WTC11 (cell line): ENCODE measurements at regions not wholly inside any gene's neighbourhood (a gene's known extent, or its start where the extent isn't known, plus 50 kb on each side); places are given as distances from the start of the nearest gene placed in this dataset.
A peak's percentile ranks its signal among the peaks of the same experiment; 100 is the strongest.

Source experiments
- CREM ChIP-seq: sonication (generic); formaldehyde crosslinking; IDR thresholded peaks from 2 replicates; pipeline ENCODE4 v1.8.1; 2022; ENCODE audit warnings: mild to moderate bottlenecking, missing genetic modification reagents, moderate library complexity
- ESRRA ChIP-seq: sonication (generic); formaldehyde crosslinking; IDR thresholded peaks from 2 replicates; pipeline ENCODE4 v1.8.1; 2022; ENCODE audit warnings: mild to moderate bottlenecking, missing genetic modification reagents, borderline replicate concordance
- IRF2 ChIP-seq: sonication (generic); formaldehyde crosslinking; IDR thresholded peaks from 2 replicates; pipeline ENCODE4 v1.8.0; 2022; ENCODE audit warnings: low read depth, missing genetic modification reagents, borderline replicate concordance
- JAZF1 ChIP-seq: fragments of 250-450 bp; sonication (Bioruptor Pico); IDR thresholded peaks from 2 replicates; pipeline ENCODE4 v1.9.0; 2021; ENCODE audit warnings: moderate library complexity, mild to moderate bottlenecking, inconsistent platforms
- NFYB ChIP-seq: sonication (generic); formaldehyde crosslinking; conservative IDR thresholded peaks from 2 replicates; pipeline ENCODE4 v1.8.0; 2022; ENCODE audit warnings: low read depth, missing genetic modification reagents
- NR2C2 ChIP-seq: sonication (generic); formaldehyde crosslinking; IDR thresholded peaks from 2 replicates; pipeline ENCODE4 v1.8.0; 2022; ENCODE audit warnings: mild to moderate bottlenecking, missing genetic modification reagents
- NR3C1 ChIP-seq: sonication (generic); formaldehyde crosslinking; conservative IDR thresholded peaks from 2 replicates; pipeline ENCODE4 v1.8.1; 2023; ENCODE audit warnings: low read depth, mild to moderate bottlenecking, missing genetic modification reagents
- OVOL2 ChIP-seq: fragments of 250-450 bp; sonication (Bioruptor Pico); IDR thresholded peaks from 2 replicates; pipeline ENCODE4 v1.9.0; 2021; ENCODE audit warnings: mild to moderate bottlenecking, borderline replicate concordance
- SP1 ChIP-seq: sonication (generic); formaldehyde crosslinking; conservative IDR thresholded peaks from 2 replicates; pipeline ENCODE4 v1.8.1; 2022; ENCODE audit warnings: missing genetic modification reagents
- ZNF416 ChIP-seq: fragments of 250-450 bp; sonication (Bioruptor Pico); IDR thresholded peaks from 2 replicates; pipeline ENCODE4 v1.9.0; 2021; ENCODE audit warnings: mild to moderate bottlenecking, inconsistent platforms
- TF ChIP-seq, protein P1 (sequence below): fragments of 200-600 bp; IDR thresholded peaks from 2 replicates; pipeline ENCODE4 v1.8.0; 2022; ENCODE audit warnings: antibody characterized with exemption
- TF ChIP-seq, protein P2 (sequence below): sonication (generic); formaldehyde crosslinking; IDR thresholded peaks from 2 replicates; pipeline ENCODE4 v1.8.1; 2022; ENCODE audit warnings: low read depth, missing genetic modification reagents, borderline replicate concordance
- TF ChIP-seq, protein P3 (sequence below): sonication (generic); formaldehyde crosslinking; IDR thresholded peaks from 2 replicates; pipeline ENCODE4 v1.8.1; 2022; ENCODE audit warnings: low read depth, mild to moderate bottlenecking, moderate library complexity, missing genetic modification reagents, borderline replicate concordance

DNA sequence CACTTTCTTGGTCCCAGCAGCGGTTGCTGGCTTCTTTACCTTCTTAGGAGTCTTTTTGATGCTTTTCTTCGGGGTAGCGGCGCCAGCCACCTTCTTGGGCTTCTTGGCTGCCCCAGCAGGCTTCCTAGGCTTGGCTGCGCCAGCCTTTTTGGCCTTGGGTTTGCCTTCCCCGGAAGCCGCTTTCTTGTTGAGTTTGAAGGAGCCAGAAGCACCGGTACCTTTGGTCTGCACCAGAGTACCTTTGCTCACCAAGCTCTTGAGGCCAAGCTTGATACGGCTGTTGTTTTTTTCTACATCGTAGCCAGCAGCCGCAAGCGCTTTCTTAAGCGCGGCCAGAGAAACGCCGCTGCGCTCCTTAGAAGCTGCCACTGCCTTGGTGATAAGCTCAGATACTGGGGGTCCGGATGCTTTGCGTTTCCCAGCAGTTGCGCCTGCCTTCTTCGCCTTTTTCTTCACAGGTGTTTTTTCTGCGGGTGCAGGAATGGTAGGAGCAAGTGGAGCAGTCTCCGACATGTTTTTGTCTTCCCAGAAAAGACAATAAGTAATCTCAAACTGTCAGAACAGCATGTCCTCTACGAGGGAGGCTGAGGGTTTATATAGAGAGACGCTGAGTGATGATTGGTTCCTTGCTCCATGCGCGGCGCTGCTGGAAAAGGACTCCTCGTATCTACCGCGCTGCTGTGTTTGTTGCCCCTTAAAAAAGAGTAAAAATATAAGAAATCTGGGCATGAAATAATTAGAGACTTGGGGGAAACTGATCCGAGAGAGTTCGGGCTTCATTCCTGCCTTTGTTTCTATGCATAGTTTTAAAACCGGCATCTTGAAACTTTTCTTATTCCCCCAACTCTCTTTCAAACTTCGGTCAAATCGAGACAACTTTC lies 130.3 kb upstream of the BTN3A2 start:
- peak; percentile 59; the same call in 1 of the 2 replicates for TF ChIP-seq NFYB (CRISPR knock-in tag)
- no peak for TF ChIP-seq JAZF1 (CRISPR knock-in tag)
- TF ChIP-seq, protein P1, sequence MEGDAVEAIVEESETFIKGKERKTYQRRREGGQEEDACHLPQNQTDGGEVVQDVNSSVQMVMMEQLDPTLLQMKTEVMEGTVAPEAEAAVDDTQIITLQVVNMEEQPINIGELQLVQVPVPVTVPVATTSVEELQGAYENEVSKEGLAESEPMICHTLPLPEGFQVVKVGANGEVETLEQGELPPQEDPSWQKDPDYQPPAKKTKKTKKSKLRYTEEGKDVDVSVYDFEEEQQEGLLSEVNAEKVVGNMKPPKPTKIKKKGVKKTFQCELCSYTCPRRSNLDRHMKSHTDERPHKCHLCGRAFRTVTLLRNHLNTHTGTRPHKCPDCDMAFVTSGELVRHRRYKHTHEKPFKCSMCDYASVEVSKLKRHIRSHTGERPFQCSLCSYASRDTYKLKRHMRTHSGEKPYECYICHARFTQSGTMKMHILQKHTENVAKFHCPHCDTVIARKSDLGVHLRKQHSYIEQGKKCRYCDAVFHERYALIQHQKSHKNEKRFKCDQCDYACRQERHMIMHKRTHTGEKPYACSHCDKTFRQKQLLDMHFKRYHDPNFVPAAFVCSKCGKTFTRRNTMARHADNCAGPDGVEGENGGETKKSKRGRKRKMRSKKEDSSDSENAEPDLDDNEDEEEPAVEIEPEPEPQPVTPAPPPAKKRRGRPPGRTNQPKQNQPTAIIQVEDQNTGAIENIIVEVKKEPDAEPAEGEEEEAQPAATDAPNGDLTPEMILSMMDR, result no peak
- no peak for TF ChIP-seq IRF2 (CRISPR knock-in tag)
- TF ChIP-seq SP1, result no peak
- TF ChIP-seq, protein P2, sequence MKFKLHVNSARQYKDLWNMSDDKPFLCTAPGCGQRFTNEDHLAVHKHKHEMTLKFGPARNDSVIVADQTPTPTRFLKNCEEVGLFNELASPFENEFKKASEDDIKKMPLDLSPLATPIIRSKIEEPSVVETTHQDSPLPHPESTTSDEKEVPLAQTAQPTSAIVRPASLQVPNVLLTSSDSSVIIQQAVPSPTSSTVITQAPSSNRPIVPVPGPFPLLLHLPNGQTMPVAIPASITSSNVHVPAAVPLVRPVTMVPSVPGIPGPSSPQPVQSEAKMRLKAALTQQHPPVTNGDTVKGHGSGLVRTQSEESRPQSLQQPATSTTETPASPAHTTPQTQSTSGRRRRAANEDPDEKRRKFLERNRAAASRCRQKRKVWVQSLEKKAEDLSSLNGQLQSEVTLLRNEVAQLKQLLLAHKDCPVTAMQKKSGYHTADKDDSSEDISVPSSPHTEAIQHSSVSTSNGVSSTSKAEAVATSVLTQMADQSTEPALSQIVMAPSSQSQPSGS (CRISPR knock-in tag), result no peak
- TF ChIP-seq NR2C2, result no peak
- no peak for TF ChIP-seq NR3C1
- no peak for TF ChIP-seq ESRRA (CRISPR knock-in tag)
- TF ChIP-seq, protein P3, sequence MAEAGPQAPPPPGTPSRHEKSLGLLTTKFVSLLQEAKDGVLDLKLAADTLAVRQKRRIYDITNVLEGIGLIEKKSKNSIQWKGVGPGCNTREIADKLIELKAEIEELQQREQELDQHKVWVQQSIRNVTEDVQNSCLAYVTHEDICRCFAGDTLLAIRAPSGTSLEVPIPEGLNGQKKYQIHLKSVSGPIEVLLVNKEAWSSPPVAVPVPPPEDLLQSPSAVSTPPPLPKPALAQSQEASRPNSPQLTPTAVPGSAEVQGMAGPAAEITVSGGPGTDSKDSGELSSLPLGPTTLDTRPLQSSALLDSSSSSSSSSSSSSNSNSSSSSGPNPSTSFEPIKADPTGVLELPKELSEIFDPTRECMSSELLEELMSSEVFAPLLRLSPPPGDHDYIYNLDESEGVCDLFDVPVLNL, result no peak
- no peak for TF ChIP-seq OVOL2 (CRISPR knock-in tag)
- no peak; the same call in 1 of the 2 replicates for TF ChIP-seq CREM (CRISPR knock-in tag)
- TF ChIP-seq ZNF416 (CRISPR knock-in tag), result no peak
